HepG2 (cell line): ENCODE measurements at regions not wholly inside any gene's neighbourhood (a gene's known extent, or its start where the extent isn't known, plus 50 kb on each side); places are given as distances from the start of the nearest gene placed in this dataset.

Experiments used
- CTCF ChIP-seq: sonication (generic); formaldehyde crosslinking; IDR thresholded peaks from 2 replicates; pipeline ENCODE4 v1.5.0; 2020; ENCODE audit warnings: mild to moderate bottlenecking, missing genetic modification reagents, moderate library complexity
- GMEB1 ChIP-seq: sonication (generic); formaldehyde crosslinking; IDR thresholded peaks from 2 replicates; pipeline ENCODE4 v1.5.1; 2020; ENCODE audit warnings: missing genetic modification reagents, mild to moderate bottlenecking, borderline replicate concordance
- SMC3 ChIP-seq: IDR thresholded peaks from 2 replicates; pipeline ENCODE4 v1.6.1; 2011; ENCODE audit warnings: low read length, improper control_type of control experiment
- ZNF451 ChIP-seq: sonication (generic); formaldehyde crosslinking; IDR thresholded peaks from 2 replicates; pipeline ENCODE4 v1.5.0; 2020; ENCODE audit warnings: mild to moderate bottlenecking, missing genetic modification reagents

GRCh38 chr2:224198436-224198835, 159.3 kb upstream of the SERPINE2 start:
- no peak for TF ChIP-seq ZNF451 (CRISPR knock-in tag)
- no peak for TF ChIP-seq SMC3
- no peak for TF ChIP-seq GMEB1 (CRISPR knock-in tag)
- no peak for TF ChIP-seq CTCF (CRISPR knock-in tag)
